Epithelial cell of esophagus (primary cell): ENCODE measurements at regions not wholly inside any gene's neighbourhood (a gene's known extent, or its start where the extent isn't known, plus 50 kb on each side); places are given as distances from the start of the nearest gene placed in this dataset.
"Not testable (repeated sequence)": the region's sequence is repeated elsewhere in the genome, so short reads cannot be mapped to it uniquely, and the experiment has no call there.

Experiments used
- DNase-seq: peaks from one replicate; pipeline ENCODE4 v3.0.0; 2010; ENCODE audit warnings: low read depth
- H3K4me3 ChIP-seq: 2 replicates; pipeline ENCODE4 v1.5.1; 2011; ENCODE audit warnings: mild to moderate bottlenecking, low read length, control low read depth
- CTCF ChIP-seq: IDR thresholded peaks from 2 replicates; pipeline ENCODE4 v1.5.1; 2011; ENCODE audit warnings: low read depth, mild to moderate bottlenecking, low read length, control low read depth, inconsistent platforms; ENCODE audit not compliant: insufficient read depth; ENCODE audit errors: missing control alignments

GRCh38 chr5:135100431-135100830 lies 66.4 kb upstream of the PITX1 start:
- no peak for TF ChIP-seq CTCF
- H3K4me3 ChIP-seq, result no peak overlapping the region
- DNase-seq, result no peak

- no peak for TF ChIP-seq CTCF
- DNase-seq, result no peak
Observed at GRCh38 chr5:135100011-135100410, 66.0 kb upstream of the PITX1 start.

GRCh38 chr5:135097390-135097789 lies 63.4 kb upstream of the PITX1 start:
- H3K4me3 ChIP-seq, result no peak overlapping the region
- no peak for DNase-seq
- TF ChIP-seq CTCF, result no peak

More at GRCh38 chr5:135100011-135100410, 66.0 kb upstream of the PITX1 start:
- no peak overlapping the region for H3K4me3 ChIP-seq

- DNase-seq, result no peak
Observed at GRCh38 chr5:135095871-135096270, 61.8 kb upstream of the PITX1 start.

GRCh38 chr5:135095052-135095715 lies 61.2 kb upstream of the PITX1 start:
- DNase-seq, result no peak
- no peak overlapping the region for H3K4me3 ChIP-seq
- no peak for TF ChIP-seq CTCF

More at GRCh38 chr5:135095871-135096270, 61.8 kb upstream of the PITX1 start:
- no peak for TF ChIP-seq CTCF
- no peak overlapping the region for H3K4me3 ChIP-seq

GRCh38 chr5:135094339-135095051 lies 60.5 kb upstream of the PITX1 start:
- H3K4me3 ChIP-seq, result no peak overlapping the region
- no peak for DNase-seq
- no peak for TF ChIP-seq CTCF

GRCh38 chr5:135093483-135093882 lies 59.5 kb upstream of the PITX1 start:
- H3K4me3 ChIP-seq, DNase-seq: not testable (repeated sequence)
